Hypothalamus (tissue), 51 donors: ENCODE measurements at regions not wholly inside any gene's neighbourhood (a gene's known extent, or its start where the extent isn't known, plus 50 kb on each side); places are given as distances from the start of the nearest gene placed in this dataset.
"Not testable (repeated sequence)": the region's sequence is repeated elsewhere in the genome, so short reads cannot be mapped to it uniquely, and the experiment has no call there.

Source experiments
- DNase-seq, 51 donors: peaks; one replicate each; lab custom pipeline; 2025; lab: John Stamatoyannopoulos, UW

GRCh38 chr7:106354822-106355221 lies 70.0 kb upstream of the NAMPT start:
- DNase-seq: no peak

- no peak for DNase-seq
Measured at GRCh38 chr7:106353944-106354343, 69.2 kb upstream of the NAMPT start.

- DNase-seq: no peak
Measured at GRCh38 chr7:106348231-106348630, 63.4 kb upstream of the NAMPT start.

- no peak for DNase-seq
Measured at GRCh38 chr7:106347229-106347833, 62.5 kb upstream of the NAMPT start.

GRCh38 chr7:106346678-106347217 lies 62.0 kb upstream of the NAMPT start:
- DNase-seq: no peak

GRCh38 chr7:106346167-106346677 lies 61.4 kb upstream of the NAMPT start:
- DNase-seq: no peak

GRCh38 chr7:106345421-106346166 lies 60.8 kb upstream of the NAMPT start:
- DNase-seq: no peak

GRCh38 chr7:106344861-106345260 lies 60.1 kb upstream of the NAMPT start:
- DNase-seq: no peak

GRCh38 chr7:106344211-106344610 lies 59.4 kb upstream of the NAMPT start:
- DNase-seq: no peak

GRCh38 chr7:106342049-106342448 lies 57.3 kb upstream of the NAMPT start:
- DNase-seq: not testable (repeated sequence)

- DNase-seq: not testable (repeated sequence)
Measured at GRCh38 chr7:106340247-106340596, 55.4 kb upstream of the NAMPT start.

GRCh38 chr7:106339513-106340246 lies 54.9 kb upstream of the NAMPT start:
- no peak for DNase-seq

- no peak for DNase-seq
Measured at GRCh38 chr7:106337754-106338153, 53.0 kb upstream of the NAMPT start.

- DNase-seq: no peak
Measured at GRCh38 chr7:106335814-106336213, 51.0 kb upstream of the NAMPT start.
